GM12872 (cell line): ENCODE measurements at regions not wholly inside any gene's neighbourhood (a gene's known extent, or its start where the extent isn't known, plus 50 kb on each side); places are given as distances from the start of the nearest gene placed in this dataset.

Source experiments
- CTCF ChIP-seq: IDR thresholded peaks from 3 replicates; pipeline ENCODE4 v1.5.1; 2011; ENCODE audit warnings: low read depth, mild to moderate bottlenecking, low read length, moderate library complexity; ENCODE audit not compliant: insufficient read depth

DNA sequence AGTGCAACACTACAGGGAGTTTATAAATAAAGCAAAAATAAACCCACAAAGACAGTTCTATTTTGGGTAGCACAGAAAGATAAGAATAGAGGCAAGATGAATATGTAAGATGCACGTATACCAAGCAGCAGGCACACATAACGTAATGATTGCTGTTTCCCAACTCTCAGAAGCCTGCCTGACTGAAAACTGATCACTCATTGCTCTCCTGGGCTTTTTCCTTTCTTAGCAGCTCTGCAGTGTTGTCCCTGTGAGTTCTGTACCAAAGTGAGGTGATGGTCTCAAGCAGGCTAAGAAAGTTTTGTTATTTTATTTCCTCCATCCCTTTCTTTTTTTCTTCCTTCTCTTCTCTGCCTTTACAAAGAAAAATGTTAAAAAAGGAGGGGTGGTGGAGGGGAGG is 522.0 kb upstream of the MAN1A1 start:
- TF ChIP-seq CTCF, result no peak

GRCh38 chr6:119865466-119866350 is 516.1 kb upstream of the MAN1A1 start:
- no peak for TF ChIP-seq CTCF

- no peak for TF ChIP-seq CTCF
Measured at GRCh38 chr6:119862719-119863118, 513.2 kb upstream of the MAN1A1 start.

DNA sequence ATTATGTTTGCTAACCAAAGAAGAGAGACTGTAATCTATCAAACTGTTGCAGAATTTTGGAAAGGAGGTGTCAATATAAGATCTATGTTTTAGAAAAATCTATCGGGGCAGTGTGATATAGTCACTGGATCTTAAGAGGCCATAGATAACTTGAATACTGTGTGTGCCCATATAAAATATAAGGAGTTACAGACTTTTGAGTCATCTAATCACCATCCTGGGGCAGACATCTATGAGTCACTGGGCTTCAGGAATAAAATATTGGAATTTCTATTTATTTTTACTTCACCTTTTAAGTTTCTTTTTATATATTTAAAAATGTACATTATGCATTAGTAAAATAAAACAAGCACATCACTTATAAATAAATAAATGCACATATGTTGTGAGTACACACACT is 509.3 kb upstream of the MAN1A1 start:
- TF ChIP-seq CTCF, result no peak

- TF ChIP-seq CTCF, result no peak
Measured at GRCh38 chr6:119856136-119856535, 506.6 kb upstream of the MAN1A1 start.

- TF ChIP-seq CTCF, result no peak
Measured at GRCh38 chr6:119848696-119849095, 499.1 kb upstream of the MAN1A1 start.

DNA sequence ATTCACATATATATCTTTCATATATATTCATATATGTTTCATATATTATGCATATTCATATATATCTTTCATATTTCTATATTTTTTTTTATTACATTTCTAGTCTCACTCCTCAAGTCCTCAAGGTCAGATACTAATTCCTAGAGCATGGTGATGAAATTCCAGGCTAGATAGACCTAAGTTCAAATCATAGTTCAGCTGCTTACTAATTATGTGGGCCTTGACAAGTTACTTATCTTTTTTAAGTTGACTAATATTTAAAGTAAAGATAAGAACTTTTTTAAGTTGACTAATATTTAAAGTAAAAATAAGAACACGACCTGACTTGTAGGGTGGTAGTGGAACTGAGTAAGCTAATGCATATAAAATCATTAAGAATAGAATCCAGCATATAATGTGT is 495.6 kb upstream of the MAN1A1 start:
- no peak for TF ChIP-seq CTCF
